ENCODE measurements at regions not wholly inside any gene's neighbourhood (a gene's known extent, or its start where the extent isn't known, plus 50 kb on each side); places are given as distances from the start of the nearest gene placed in this dataset.

GRCh38 chr2:238670111-238670585 lies 177.7 kb upstream of the TWIST2 start:
- no peak for TF ChIP-seq CTCF (conservative IDR thresholded peaks at IDR 0.05; ENCODE audit: low read depth, low read length)
- DNase-seq (ENCODE audit: low read depth): peak; percentile 34
- no peak overlapping the region for H3K4me3 ChIP-seq (ENCODE audit: low read depth, low read length)

GRCh38 chr2:238682536-238682935 lies 165.3 kb upstream of the TWIST2 start:
- no peak for DNase-seq (ENCODE audit: low read depth)
- H3K4me3 ChIP-seq (ENCODE audit: low read depth, low read length): no peak overlapping the region
- TF ChIP-seq CTCF (conservative IDR thresholded peaks at IDR 0.05; ENCODE audit: low read depth, low read length): no peak

GRCh38 chr2:238684362-238685326 lies 163.2 kb upstream of the TWIST2 start:
- no peak overlapping the region for H3K4me3 ChIP-seq (ENCODE audit: low read depth, low read length)
- DNase-seq (ENCODE audit: low read depth): peak; percentile 99

GRCh38 chr2:238685327-238685709 lies 162.6 kb upstream of the TWIST2 start:
- TF ChIP-seq CTCF (conservative IDR thresholded peaks at IDR 0.05; ENCODE audit: low read depth, low read length): no peak
- no peak overlapping the region for H3K4me3 ChIP-seq (ENCODE audit: low read depth, low read length)
- DNase-seq (ENCODE audit: low read depth): no peak

More at GRCh38 chr2:238684362-238685326, 163.2 kb upstream of the TWIST2 start:
- peak; percentile 7 for TF ChIP-seq CTCF (conservative IDR thresholded peaks at IDR 0.05; ENCODE audit: low read depth, low read length)

- DNase-seq (ENCODE audit: low read depth): no peak
- TF ChIP-seq CTCF (conservative IDR thresholded peaks at IDR 0.05; ENCODE audit: low read depth, low read length): peak; percentile 15
Measured at GRCh38 chr2:238685713-238686112, 162.2 kb upstream of the TWIST2 start.

GRCh38 chr2:238686223-238686622 lies 161.7 kb upstream of the TWIST2 start:
- no peak for TF ChIP-seq CTCF (conservative IDR thresholded peaks at IDR 0.05; ENCODE audit: low read depth, low read length)
- DNase-seq (ENCODE audit: low read depth): no peak
- H3K4me3 ChIP-seq (ENCODE audit: low read depth, low read length): no peak overlapping the region

More at GRCh38 chr2:238685713-238686112, 162.2 kb upstream of the TWIST2 start:
- H3K4me3 ChIP-seq (ENCODE audit: low read depth, low read length): no peak overlapping the region
